Coronary artery (tissue), 2 donors: ENCODE measurements at regions not wholly inside any gene's neighbourhood (a gene's known extent, or its start where the extent isn't known, plus 50 kb on each side); places are given as distances from the start of the nearest gene placed in this dataset.

ENCODE experiments used
- DNase-seq: peaks from one replicate; pipeline ENCODE4 v3.0.0-alpha.2; 2017; ENCODE audit warnings: low spot score
- H3K27ac ChIP-seq, 2 donors: fragments of 200-600 bp; sonication (generic); one replicate each; pipeline ENCODE4 v1.5.1; 2016 to 2019
- H3K4me3 ChIP-seq: fragments of 200-600 bp; sonication (generic); 2 replicates; pipeline ENCODE4 v1.5.1; 2016; ENCODE audit warnings: mild to moderate bottlenecking, moderate library complexity
- TF ChIP-seq, protein P1 (sequence below): fragments of 200-600 bp; sonication (generic); IDR thresholded peaks from one replicate; pipeline ENCODE4 v1.5.1; 2019; ENCODE audit warnings: antibody characterized with exemption

DNA sequence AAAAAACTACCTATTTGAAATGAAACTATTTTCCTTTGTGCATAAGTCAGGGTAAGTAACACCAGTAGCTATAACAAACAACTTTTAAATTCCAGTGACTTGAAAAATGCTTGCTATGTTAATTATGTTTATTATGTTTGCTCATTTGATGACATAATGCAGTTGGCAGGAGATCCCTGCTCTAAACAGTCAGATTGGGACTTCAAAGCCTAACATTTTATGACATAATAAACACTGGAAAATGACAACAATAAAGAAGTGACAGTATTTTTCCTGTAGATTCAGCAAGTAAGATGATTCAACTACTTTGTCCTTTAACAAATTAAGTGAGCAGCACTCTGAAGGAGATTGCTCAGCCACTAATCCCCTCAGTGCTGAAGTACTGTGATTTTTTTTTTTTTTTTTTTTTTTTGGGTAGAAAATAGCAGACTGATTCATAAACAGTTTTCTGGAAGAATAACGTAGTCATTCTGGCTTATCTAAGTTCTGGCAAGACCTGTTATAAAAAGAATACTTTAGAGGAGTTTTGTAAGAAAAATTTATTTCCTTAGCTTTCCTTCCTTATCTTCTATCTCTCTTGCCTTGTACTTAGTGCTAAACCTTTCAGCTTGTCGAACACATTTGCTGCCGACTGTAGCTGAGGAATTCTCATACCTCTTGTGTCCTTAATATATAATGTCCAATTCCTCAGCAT is 207.2 kb downstream of the PTGER3 start:
- TF ChIP-seq, protein P1, sequence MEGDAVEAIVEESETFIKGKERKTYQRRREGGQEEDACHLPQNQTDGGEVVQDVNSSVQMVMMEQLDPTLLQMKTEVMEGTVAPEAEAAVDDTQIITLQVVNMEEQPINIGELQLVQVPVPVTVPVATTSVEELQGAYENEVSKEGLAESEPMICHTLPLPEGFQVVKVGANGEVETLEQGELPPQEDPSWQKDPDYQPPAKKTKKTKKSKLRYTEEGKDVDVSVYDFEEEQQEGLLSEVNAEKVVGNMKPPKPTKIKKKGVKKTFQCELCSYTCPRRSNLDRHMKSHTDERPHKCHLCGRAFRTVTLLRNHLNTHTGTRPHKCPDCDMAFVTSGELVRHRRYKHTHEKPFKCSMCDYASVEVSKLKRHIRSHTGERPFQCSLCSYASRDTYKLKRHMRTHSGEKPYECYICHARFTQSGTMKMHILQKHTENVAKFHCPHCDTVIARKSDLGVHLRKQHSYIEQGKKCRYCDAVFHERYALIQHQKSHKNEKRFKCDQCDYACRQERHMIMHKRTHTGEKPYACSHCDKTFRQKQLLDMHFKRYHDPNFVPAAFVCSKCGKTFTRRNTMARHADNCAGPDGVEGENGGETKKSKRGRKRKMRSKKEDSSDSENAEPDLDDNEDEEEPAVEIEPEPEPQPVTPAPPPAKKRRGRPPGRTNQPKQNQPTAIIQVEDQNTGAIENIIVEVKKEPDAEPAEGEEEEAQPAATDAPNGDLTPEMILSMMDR: no peak
- Histone ChIP-seq H3K4me3 (no peak overlapping the region), H3K27ac (no peak overlapping the region)
- DNase-seq: no peak

DNA sequence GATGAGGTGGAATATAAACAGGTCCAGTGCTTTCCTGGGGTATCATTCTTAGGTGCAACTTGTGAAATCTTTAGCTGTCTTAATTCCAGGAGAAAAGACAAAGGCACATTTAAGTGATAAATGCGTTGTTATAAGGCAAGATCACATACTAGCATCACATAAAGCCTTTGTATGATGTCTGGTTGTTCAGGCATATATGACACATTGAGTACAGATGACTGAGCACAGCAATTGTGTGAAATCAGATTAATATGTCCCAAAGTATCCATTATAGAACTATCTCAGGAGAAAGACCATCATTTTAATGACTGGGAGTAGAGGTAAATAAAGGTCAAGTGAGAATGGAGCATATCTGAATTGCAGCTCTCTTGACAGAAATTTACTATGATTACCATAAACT is 205.1 kb downstream of the PTGER3 start:
- H3K4me3 ChIP-seq: no peak overlapping the region
- no peak overlapping the region for H3K27ac ChIP-seq
- TF ChIP-seq, protein P1: no peak
- no peak for DNase-seq

DNA sequence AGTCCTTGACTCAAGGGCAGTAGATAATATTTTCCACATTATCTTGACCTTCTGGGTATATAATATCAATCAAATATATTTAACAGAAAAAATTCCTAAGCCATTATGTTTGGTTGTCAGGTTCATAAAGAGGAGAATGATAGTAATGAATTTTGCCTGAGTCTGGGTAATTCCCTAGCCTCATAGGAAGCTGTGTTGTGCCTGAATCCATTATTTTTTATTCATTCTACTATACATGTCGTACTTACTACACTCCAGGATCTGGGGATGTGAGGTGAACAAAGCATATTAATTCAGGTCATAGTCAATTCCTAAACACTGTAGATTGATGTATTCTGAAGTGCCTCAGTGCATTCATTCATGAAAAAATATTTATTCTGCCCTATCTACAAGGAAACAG is 204.2 kb downstream of the PTGER3 start:
- TF ChIP-seq, protein P1: no peak
- Histone ChIP-seq H3K4me3 (no peak overlapping the region), H3K27ac (no peak overlapping the region)
- DNase-seq: no peak

DNA sequence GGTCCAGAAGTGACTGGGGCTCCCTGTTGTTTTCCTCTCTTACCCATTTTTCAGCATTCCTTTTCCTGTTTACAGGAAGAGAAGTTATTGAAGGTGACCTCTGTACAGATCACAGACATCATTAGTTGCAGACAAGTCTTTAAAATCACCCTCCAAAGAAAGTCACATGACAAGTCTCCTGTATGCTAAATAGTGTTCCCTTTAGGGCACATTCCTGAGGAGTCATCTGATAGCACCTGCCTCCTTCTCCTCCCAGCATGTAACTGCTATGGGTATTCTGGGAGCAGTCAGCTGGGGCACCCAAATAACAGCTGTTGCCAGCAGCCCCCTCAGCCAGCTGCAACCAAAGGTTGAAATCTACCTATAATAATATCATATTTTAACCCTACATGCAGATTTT is 200.6 kb downstream of the PTGER3 start:
- TF ChIP-seq, protein P1: no peak
- DNase-seq: no peak
- H3K27ac ChIP-seq: no peak overlapping the region

DNA sequence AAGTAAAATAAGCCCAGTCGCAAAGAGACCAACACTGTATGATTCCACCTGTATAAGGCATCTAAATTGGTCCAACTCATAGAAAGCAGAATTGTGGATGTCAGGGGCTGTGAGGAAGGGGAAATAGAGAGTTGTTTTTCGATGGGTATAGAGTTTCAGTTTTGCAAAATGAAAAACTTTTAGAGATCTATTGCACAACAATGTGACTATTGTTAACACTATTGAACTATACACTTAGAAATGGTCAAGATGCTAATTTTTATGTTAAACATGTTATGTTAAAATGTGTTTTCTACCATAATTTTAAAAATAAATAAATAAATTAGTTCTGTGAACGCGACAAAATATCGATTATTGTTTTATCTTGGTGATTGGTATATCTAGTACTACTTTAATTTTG is 192.4 kb downstream of the PTGER3 start:
- Histone ChIP-seq H3K27ac (no peak overlapping the region), H3K4me3 (no peak overlapping the region)
- no peak for DNase-seq
- TF ChIP-seq, protein P1: no peak

More for the DNA sequence above, 200.6 kb downstream of the PTGER3 start:
- H3K4me3 ChIP-seq: no peak overlapping the region

DNA sequence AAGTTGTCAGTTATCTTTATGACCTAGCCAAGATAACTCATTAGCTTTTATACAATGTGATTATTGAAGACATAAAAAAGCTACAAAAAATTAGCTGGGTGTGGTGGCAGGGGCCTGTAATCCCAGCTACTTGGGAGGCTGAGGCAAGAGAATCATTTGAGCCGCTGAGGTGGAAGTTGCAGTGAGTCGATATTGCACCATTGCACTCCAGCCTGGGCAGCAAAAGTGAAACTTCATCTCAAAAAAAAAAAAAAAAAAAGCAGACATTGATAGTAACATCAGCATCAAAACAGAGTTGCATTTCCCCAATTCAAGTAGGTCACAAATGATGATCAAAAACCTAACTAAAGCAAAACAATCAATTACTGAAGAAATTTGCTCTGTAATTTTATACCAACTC is 191.4 kb downstream of the PTGER3 start:
- no peak overlapping the region for H3K4me3 ChIP-seq
- no peak overlapping the region for H3K27ac ChIP-seq
- no peak for DNase-seq
- TF ChIP-seq, protein P1: no peak

DNA sequence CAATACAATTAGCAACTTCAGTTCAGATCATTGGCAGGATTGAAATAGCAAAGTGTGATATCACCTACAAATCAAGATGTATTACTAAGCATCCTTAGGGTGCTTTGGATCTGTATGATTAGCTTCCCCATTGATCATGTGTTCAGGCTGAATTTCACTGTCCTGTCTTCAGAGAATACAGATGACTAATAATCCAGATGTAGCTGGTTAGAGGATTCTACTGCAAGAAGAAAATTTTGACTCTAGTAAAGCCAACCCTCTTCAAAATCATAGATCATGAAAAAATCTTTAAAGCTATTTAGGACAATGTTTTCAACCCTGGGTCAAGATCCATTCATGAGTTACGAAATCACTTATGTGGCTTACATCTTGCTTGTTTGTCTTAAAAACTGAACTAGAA is 184.4 kb downstream of the PTGER3 start:
- Histone ChIP-seq H3K4me3 (no peak overlapping the region), H3K27ac (no peak overlapping the region)
- TF ChIP-seq, protein P1: no peak
- DNase-seq: no peak
